ENCODE measurements at regions not wholly inside any gene's neighbourhood (a gene's known extent, or its start where the extent isn't known, plus 50 kb on each side); places are given as distances from the start of the nearest gene placed in this dataset.

GRCh38 chr13:42728507-42729180, 52.7 kb upstream of the FAM216B start:
- DNase-seq (no peak), ATAC-seq (ENCODE audit: low read depth) (no peak)
- Histone ChIP-seq H2BK15ac (ENCODE audit: low read depth, low read length) (no peak overlapping the region), H4K5ac (ENCODE audit: low read depth, low read length) (no peak overlapping the region), H4K8ac (ENCODE audit: low read depth in 2 of 2, low read length in 2 of 2) (no peak overlapping the region), H3K27me3 (ENCODE audit: control insufficient read depth, insufficient read depth, low read length) (no peaks in the 10 kb centered on the region), H3K4me2 (ENCODE audit: low read depth, low read length) (no peak overlapping the region), H3K36me3 (ENCODE audit: control insufficient read depth, insufficient read depth, low read length) (no peaks in the 10 kb centered on the region), H2BK120ac (ENCODE audit: low read depth, low read length) (no peak overlapping the region), H3K9me3 (ENCODE audit: control insufficient read depth, insufficient read depth, low read length) (peaks cover 5% of the 10 kb centered on the region), H3K9me1 (ENCODE audit: insufficient read depth, low read length) (no peaks in the 10 kb centered on the region), H3K79me1 (ENCODE audit: low read depth in 1 of 2, low read length in 2 of 2) (no peaks in the 10 kb centered on the region), H3K14ac (replicated peaks; ENCODE audit: low read depth, low read length) (no peak overlapping the region), H2BK20ac (ENCODE audit: low read depth, low read length) (no peak overlapping the region), H3K18ac (ENCODE audit: low read depth, low read length) (no peak overlapping the region), H2AFZ (replicated peaks; ENCODE audit: low read length, poor library complexity) (no peak overlapping the region), H4K91ac (ENCODE audit: insufficient read depth, low read depth, low read length) (no peak overlapping the region), H3K4me1 (ENCODE audit: control insufficient read depth, insufficient read depth, low read length) (no peaks in the 10 kb centered on the region), H4K20me1 (ENCODE audit: insufficient read depth, low read length) (no peaks in the 10 kb centered on the region), H3K4me3 (ENCODE audit: insufficient read depth, low read depth, low read length) (no peak overlapping the region), H3K9ac (ENCODE audit: low read depth, low read length) (no peak overlapping the region), H3K4ac (ENCODE audit: low read depth, low read length) (no peak overlapping the region), H3K27ac (ENCODE audit: insufficient read depth, low read length) (no peak overlapping the region), H3K23ac (ENCODE audit: low read depth, low read length) (no peak overlapping the region), H2AK9ac (replicated peaks; ENCODE audit: low read depth, low read length, poor library complexity) (no peak overlapping the region), H2BK5ac (ENCODE audit: low read depth, low read length, poor library complexity, severe bottlenecking) (no peak overlapping the region), H2AK5ac (ENCODE audit: low read depth, low read length) (no peak overlapping the region), H3K56ac (ENCODE audit: extremely low read depth, insufficient read depth, low read length) (no peak overlapping the region)
- intact Hi-C loops (cut with micrococcal nuclease), result no loop called here
- TF ChIP-seq CEBPB (IDR thresholded peaks at IDR 0.05; ENCODE audit: low read depth, low read length) (no peak), USF2 (IDR thresholded peaks at IDR 0.05; ENCODE audit: low read depth, low read length) (no peak), MAZ (IDR thresholded peaks at IDR 0.05; ENCODE audit: borderline replicate concordance, low read depth, low read length) (no peak), RAD21 (IDR thresholded peaks at IDR 0.05; ENCODE audit: low read length) (no peak), SMC3 (IDR thresholded peaks at IDR 0.05; ENCODE audit: low read depth, low read length) (no peak), CHD1 (IDR thresholded peaks at IDR 0.05; ENCODE audit: low read depth, low read length) (no peak), RCOR1 (IDR thresholded peaks at IDR 0.05; ENCODE audit: insufficient replicate concordance, low read length) (no peak), MXI1 (IDR thresholded peaks at IDR 0.05; ENCODE audit: borderline replicate concordance, low read depth, low read length) (no peak), ELK1 (IDR thresholded peaks at IDR 0.05; ENCODE audit: borderline replicate concordance, low read depth, low read length) (no peak), FOS (IDR thresholded peaks at IDR 0.05; ENCODE audit: low read depth, low read length) (no peak), POLR2A (IDR thresholded peaks at IDR 0.05; ENCODE audit: low read depth, low read length) (no peak), MAFK (IDR thresholded peaks at IDR 0.05; ENCODE audit: low read depth, low read length) (no peak), BHLHE40 (IDR thresholded peaks at IDR 0.05; ENCODE audit: low read depth, low read length) (no peak), RFX5 (IDR thresholded peaks at IDR 0.05; ENCODE audit: low read depth, low read length) (no peak), NFE2L2 (IDR thresholded peaks at IDR 0.05; ENCODE audit: low read depth, low read length) (no peak)
- TF ChIP-seq, protein P1, sequence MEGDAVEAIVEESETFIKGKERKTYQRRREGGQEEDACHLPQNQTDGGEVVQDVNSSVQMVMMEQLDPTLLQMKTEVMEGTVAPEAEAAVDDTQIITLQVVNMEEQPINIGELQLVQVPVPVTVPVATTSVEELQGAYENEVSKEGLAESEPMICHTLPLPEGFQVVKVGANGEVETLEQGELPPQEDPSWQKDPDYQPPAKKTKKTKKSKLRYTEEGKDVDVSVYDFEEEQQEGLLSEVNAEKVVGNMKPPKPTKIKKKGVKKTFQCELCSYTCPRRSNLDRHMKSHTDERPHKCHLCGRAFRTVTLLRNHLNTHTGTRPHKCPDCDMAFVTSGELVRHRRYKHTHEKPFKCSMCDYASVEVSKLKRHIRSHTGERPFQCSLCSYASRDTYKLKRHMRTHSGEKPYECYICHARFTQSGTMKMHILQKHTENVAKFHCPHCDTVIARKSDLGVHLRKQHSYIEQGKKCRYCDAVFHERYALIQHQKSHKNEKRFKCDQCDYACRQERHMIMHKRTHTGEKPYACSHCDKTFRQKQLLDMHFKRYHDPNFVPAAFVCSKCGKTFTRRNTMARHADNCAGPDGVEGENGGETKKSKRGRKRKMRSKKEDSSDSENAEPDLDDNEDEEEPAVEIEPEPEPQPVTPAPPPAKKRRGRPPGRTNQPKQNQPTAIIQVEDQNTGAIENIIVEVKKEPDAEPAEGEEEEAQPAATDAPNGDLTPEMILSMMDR (conservative IDR thresholded peaks at IDR 0.05; ENCODE audit: low read depth, low read length), result no peak
- POLR2A ChIA-PET (ENCODE audit: unreplicated experiment), result no interaction called here
- WGBS, 2 experiments (ENCODE audit: extremely low coverage in 2 of 2, insufficient read length in 1 of 2), result 80% methylated on average over 1 of the region's 8 CpGs; no CpG with 5 or more reads in 1 of the 2 experiments
- dilution Hi-C loops (cut with HindIII; ENCODE audit: low sequenced_read_pairs, unreplicated experiment), result no loop called here
- CTCF ChIA-PET, result no interaction called here
- in situ Hi-C loops (cut with MboI; ENCODE audit: low sequenced_read_pairs), result no loop called here
- BruUV-seq (replicated peaks), result no TSS peak

Data from IMR-90 (cell line).